ENCODE measurements at regions not wholly inside any gene's neighbourhood (a gene's known extent, or its start where the extent isn't known, plus 50 kb on each side); places are given as distances from the start of the nearest gene placed in this dataset.

GRCh38 chr12:97274386-97274785 is 188.2 kb upstream of the RMST start:
- no peak for DNase-seq (ENCODE audit: low read depth in 2 of 2)

GRCh38 chr12:97275256-97275655 is 187.3 kb upstream of the RMST start:
- no peak for DNase-seq (ENCODE audit: low read depth in 2 of 2)

- DNase-seq (ENCODE audit: low read depth in 2 of 2): no peak
These were observed 186.6 kb upstream of the RMST start for GRCh38 chr12:97275728-97276590.

- no peak for DNase-seq (ENCODE audit: low read depth in 2 of 2)
These were observed 185.8 kb upstream of the RMST start for GRCh38 chr12:97276661-97277429.

- no peak for DNase-seq (ENCODE audit: low read depth in 2 of 2)
These were observed 179.3 kb upstream of the RMST start for GRCh38 chr12:97283297-97283696.

GRCh38 chr12:97288531-97288930 is 174.1 kb upstream of the RMST start:
- no peak for DNase-seq (ENCODE audit: low read depth in 2 of 2)

GRCh38 chr12:97292588-97292987 is 170.0 kb upstream of the RMST start:
- no peak for DNase-seq (ENCODE audit: low read depth in 2 of 2)

- DNase-seq (ENCODE audit: low read depth in 2 of 2): no peak
These were observed 169.1 kb upstream of the RMST start for GRCh38 chr12:97293541-97293940.

- no peak for DNase-seq (ENCODE audit: low read depth in 2 of 2)
These were observed 162.8 kb upstream of the RMST start for GRCh38 chr12:97299847-97300246.

GRCh38 chr12:97300431-97300830 is 162.2 kb upstream of the RMST start:
- DNase-seq (ENCODE audit: low read depth in 2 of 2): no peak

- no peak for DNase-seq (ENCODE audit: low read depth in 2 of 2)
These were observed 161.7 kb upstream of the RMST start for GRCh38 chr12:97300891-97301290.

- DNase-seq (ENCODE audit: low read depth in 2 of 2): no peak
These were observed 161.0 kb upstream of the RMST start for GRCh38 chr12:97301576-97301975.

- no peak for DNase-seq (ENCODE audit: low read depth in 2 of 2)
These were observed 157.0 kb upstream of the RMST start for GRCh38 chr12:97305651-97306050.

GRCh38 chr12:97306147-97306546 is 156.5 kb upstream of the RMST start:
- no peak for DNase-seq (ENCODE audit: low read depth in 2 of 2)

- DNase-seq (ENCODE audit: low read depth in 2 of 2): peak; percentile 7 to 20
These were observed 153.9 kb upstream of the RMST start for GRCh38 chr12:97308576-97309198.

GRCh38 chr12:97309921-97310320 is 152.7 kb upstream of the RMST start:
- no peak for DNase-seq (ENCODE audit: low read depth in 2 of 2)

- DNase-seq (ENCODE audit: low read depth in 2 of 2): no peak
These were observed 150.0 kb upstream of the RMST start for GRCh38 chr12:97312570-97313135.

GRCh38 chr12:97313471-97314190 is 149.0 kb upstream of the RMST start:
- DNase-seq (ENCODE audit: low read depth in 2 of 2): no peak

- DNase-seq (ENCODE audit: low read depth in 2 of 2): no peak
These were observed 146.3 kb upstream of the RMST start for GRCh38 chr12:97316321-97316720.

- no peak for DNase-seq (ENCODE audit: low read depth in 2 of 2)
These were observed 141.0 kb upstream of the RMST start for GRCh38 chr12:97321621-97322020.

- no peak for DNase-seq (ENCODE audit: low read depth in 2 of 2)
These were observed 140.2 kb upstream of the RMST start for GRCh38 chr12:97322388-97322787.

- no peak for DNase-seq (ENCODE audit: low read depth in 2 of 2)
These were observed 139.4 kb upstream of the RMST start for GRCh38 chr12:97323154-97323553.

Measured in fibroblast of skin of left biceps (primary cell).